ENCODE measurements at regions not wholly inside any gene's neighbourhood (a gene's known extent, or its start where the extent isn't known, plus 50 kb on each side); places are given as distances from the start of the nearest gene placed in this dataset.

- no peak for DNase-seq (ENCODE audit: low read depth in 3 of 3)
These were observed 179.3 kb upstream of the CIBAR2 start for GRCh38 chr16:85291302-85292148.

GRCh38 chr16:85293458-85293857 is 181.2 kb upstream of the CIBAR2 start:
- DNase-seq (ENCODE audit: low read depth in 3 of 3), result no peak

- DNase-seq (ENCODE audit: low read depth in 3 of 3), result no peak
These were observed 181.8 kb upstream of the CIBAR2 start for GRCh38 chr16:85293904-85294642.

- DNase-seq (ENCODE audit: low read depth in 3 of 3), result no peak
These were observed 182.7 kb upstream of the CIBAR2 start for GRCh38 chr16:85294810-85295508.

GRCh38 chr16:85296859-85297660 is 184.8 kb upstream of the CIBAR2 start:
- peak in 2 of 3 experiments; percentile 23 to 27 for DNase-seq (ENCODE audit: low read depth in 3 of 3)

- DNase-seq (ENCODE audit: low read depth in 3 of 3), result no peak
These were observed 185.6 kb upstream of the CIBAR2 start for GRCh38 chr16:85297881-85298280.

GRCh38 chr16:85300406-85300968 is 188.2 kb upstream of the CIBAR2 start:
- DNase-seq (ENCODE audit: low read depth in 3 of 3), result no peak

GRCh38 chr16:85301231-85301630 is 189.0 kb upstream of the CIBAR2 start:
- no peak for DNase-seq (ENCODE audit: low read depth in 3 of 3)

GRCh38 chr16:85302018-85302847 is 190.0 kb upstream of the CIBAR2 start:
- no peak for DNase-seq (ENCODE audit: low read depth in 3 of 3)

GRCh38 chr16:85302848-85303353 is 190.6 kb upstream of the CIBAR2 start:
- no peak for DNase-seq (ENCODE audit: low read depth in 3 of 3)

- DNase-seq (ENCODE audit: low read depth in 3 of 3), result peak; percentile 51 to 66 (median 53)
These were observed 191.1 kb upstream of the CIBAR2 start for GRCh38 chr16:85303354-85303883.

- DNase-seq (ENCODE audit: low read depth in 3 of 3), result no peak
These were observed 192.1 kb upstream of the CIBAR2 start for GRCh38 chr16:85304337-85304736.

GRCh38 chr16:85306071-85306792 is 194.0 kb upstream of the CIBAR2 start:
- DNase-seq (ENCODE audit: low read depth in 3 of 3), result peak; percentile 59 to 65 (median 64)

- no peak for DNase-seq (ENCODE audit: low read depth in 3 of 3)
These were observed 194.7 kb upstream of the CIBAR2 start for GRCh38 chr16:85306793-85307551.

GRCh38 chr16:85307552-85308364 is 195.5 kb upstream of the CIBAR2 start:
- DNase-seq (ENCODE audit: low read depth in 3 of 3), result no peak

- DNase-seq (ENCODE audit: low read depth in 3 of 3), result no peak
These were observed 196.6 kb upstream of the CIBAR2 start for GRCh38 chr16:85308611-85309540.

All from stimulated activated CD4-positive, alpha-beta T cell treated with anti-CD3 and anti-CD28 coated beads, TNF-alpha, amount 100 ng/mL, for 4 hours (primary cell).